Gastroesophageal sphincter (tissue), 4 donors: ENCODE measurements at regions not wholly inside any gene's neighbourhood (a gene's known extent, or its start where the extent isn't known, plus 50 kb on each side); places are given as distances from the start of the nearest gene placed in this dataset.

ENCODE experiments used
- ATAC-seq: fragments of 150-250 bp; one replicate; pipeline ENCODE4 v1.9.1; 2016; ENCODE audit warnings: mild to moderate bottlenecking, moderate library complexity
- H3K27ac ChIP-seq, 4 donors: fragments of 200-600 bp; sonication (generic) in 3 of 4; 1 replicate in 3 of 4; 2 replicates in 1 of 4; pipeline ENCODE4 v1.5.1; 2016 to 2019
- H3K27me3 ChIP-seq: fragments of 200-600 bp; sonication (generic); one replicate; pipeline ENCODE4 v1.5.1; 2019
- H3K36me3 ChIP-seq, 2 donors: fragments of 200-600 bp; sonication (generic); one replicate each; pipeline ENCODE4 v1.5.1; 2019; ENCODE audit warnings: control low read depth in 1 of 2
- H3K4me1 ChIP-seq, 3 donors: fragments of 200-600 bp; sonication (generic); 1 replicate in 2 of 3; 2 replicates in 1 of 3; pipeline ENCODE4 v1.5.1; 2016 to 2019; ENCODE audit warnings: control low read depth in 2 of 3
- H3K4me3 ChIP-seq, 2 donors: fragments of 200-600 bp; sonication (generic); one replicate each; pipeline ENCODE4 v1.5.1; 2019; ENCODE audit warnings: mild to moderate bottlenecking in 1 of 2, moderate library complexity in 1 of 2
- H3K9me3 ChIP-seq, 3 donors: fragments of 200-600 bp; sonication (generic); one replicate each; pipeline ENCODE4 v1.5.1; 2017 to 2019; ENCODE audit warnings: control low read depth in 2 of 3
- CTCF ChIP-seq, 4 experiments: fragments of 200-600 bp in 2 of 4; fragments of 450-650 bp in 2 of 4; sonication (generic) in 1 of 4; IDR thresholded peaks; one replicate each; pipeline ENCODE4 v1.5.1; 2017 to 2019; ENCODE audit warnings: antibody characterized with exemption in 4 of 4, mild to moderate bottlenecking in 2 of 4, moderate library complexity in 2 of 4
- EP300 ChIP-seq: sonication (generic); formaldehyde crosslinking; IDR thresholded peaks from one replicate; pipeline ENCODE4 v1.6.1; 2017; ENCODE audit warnings: antibody characterized with exemption, mild to moderate bottlenecking
- POLR2A ChIP-seq, 2 donors: fragments of 450-650 bp; IDR thresholded peaks; one replicate each; pipeline ENCODE4 v1.6.1; 2017; ENCODE audit warnings: antibody characterized with exemption in 2 of 2, mild to moderate bottlenecking in 2 of 2, moderate library complexity in 1 of 2
- POLR2AphosphoS5 ChIP-seq: sonication (generic); formaldehyde crosslinking; IDR thresholded peaks from one replicate; pipeline ENCODE4 v1.6.1; 2017; ENCODE audit warnings: antibody characterized with exemption
- WGBS, 2 donors: methylation state at CpG; one replicate each; pipeline ENCODE4 v1.1.5; 2018; ENCODE audit warnings: low coverage in 1 of 2; 5-methylcytosine and 5-hydroxymethylcytosine counted together

DNA sequence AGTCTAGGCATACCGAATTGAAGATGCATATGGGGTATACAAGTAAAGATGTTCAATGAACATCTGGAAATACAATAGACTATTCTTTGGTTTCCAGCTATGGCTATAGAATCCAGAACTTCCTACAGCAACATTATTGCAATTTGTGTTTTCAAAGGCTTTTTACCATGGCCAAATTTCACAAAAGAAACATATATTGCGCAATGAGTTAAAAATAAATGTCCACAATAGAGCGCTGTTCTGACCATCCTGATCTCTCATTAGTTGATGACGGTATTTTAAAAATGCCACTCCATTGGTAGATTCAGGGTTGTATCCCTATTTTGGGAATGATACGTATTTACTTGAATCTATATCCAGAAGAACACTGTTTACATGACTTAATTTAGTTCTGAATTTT, 139.2 kb downstream of the LINC00632 start:
- TF ChIP-seq POLR2AphosphoS5 (no peak), CTCF (IDR thresholded peaks at IDR 0.05) (no peak), POLR2A (IDR thresholded peaks at IDR 0.05) (no peak), EP300 (no peak)
- ATAC-seq = no peak
- 92 to 94% methylated on average over 5 of the region's 5 CpGs for WGBS, 2 donors
- H3K27me3 ChIP-seq = no peaks in the 10 kb centered on the region
- H3K4me3 ChIP-seq = no peak overlapping the region
- H3K9me3 ChIP-seq = no peaks in the 10 kb centered on the region
- no peaks in the 10 kb centered on the region for H3K4me1 ChIP-seq
- H3K36me3 ChIP-seq = no peaks in the 10 kb centered on the region
- H3K27ac ChIP-seq = no peak overlapping the region

DNA sequence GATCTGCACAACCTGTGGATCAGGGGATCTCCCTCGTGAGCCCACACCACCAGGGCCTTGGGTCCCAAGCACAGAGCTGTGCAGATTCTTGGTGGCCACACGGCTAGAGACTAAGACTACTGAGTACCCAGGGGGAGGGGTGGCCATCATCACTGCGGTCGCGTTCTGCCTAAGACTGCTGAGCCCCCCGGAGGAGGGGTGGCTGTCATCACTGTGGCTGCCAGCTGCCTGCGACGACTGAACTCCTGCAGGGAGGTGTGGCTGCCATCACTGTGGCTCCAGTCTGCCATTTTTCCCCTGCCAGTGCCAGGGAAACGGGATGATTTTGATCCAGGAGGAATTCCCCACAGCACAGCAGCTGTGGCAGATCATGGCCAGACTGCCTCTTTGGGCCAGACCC, 141.7 kb upstream of the SPANXB1 start:
- WGBS, 2 donors = no CpG with 5 or more reads among the region's 9 CpGs
- H3K4me3 ChIP-seq = no peak overlapping the region
- no peak overlapping the region for H3K27ac ChIP-seq
- ATAC-seq = no peak
- H3K27me3 ChIP-seq = no peaks in the 10 kb centered on the region
- no peaks in the 10 kb centered on the region for H3K9me3 ChIP-seq
- TF ChIP-seq POLR2AphosphoS5 (no peak), CTCF (IDR thresholded peaks at IDR 0.05) (no peak), EP300 (no peak), POLR2A (IDR thresholded peaks at IDR 0.05) (no peak)
- H3K36me3 ChIP-seq = no peaks in the 10 kb centered on the region
- H3K4me1 ChIP-seq = no peaks in the 10 kb centered on the region

GRCh38 chrX:140866446-140866845, 135.9 kb upstream of the SPANXB1 start:
- 40 to 50% methylated on average over 1 of the region's 1 CpG for WGBS, 2 donors
- ATAC-seq = no peak
- no peak overlapping the region for H3K4me3 ChIP-seq

GRCh38 chrX:140912606-140913005, 89.8 kb upstream of the SPANXB1 start:
- H3K4me3 ChIP-seq = no peak overlapping the region

More at GRCh38 chrX:140866446-140866845, 135.9 kb upstream of the SPANXB1 start:
- Histone ChIP-seq H3K36me3 (no peaks in the 10 kb centered on the region), H3K4me1 (no peaks in the 10 kb centered on the region), H3K27ac (no peak overlapping the region), H3K9me3 (no peaks in the 10 kb centered on the region), H3K27me3 (no peaks in the 10 kb centered on the region)
- TF ChIP-seq POLR2AphosphoS5 (no peak), EP300 (no peak), CTCF (IDR thresholded peaks at IDR 0.05) (no peak), POLR2A (IDR thresholded peaks at IDR 0.05) (no peak)

More at GRCh38 chrX:140912606-140913005, 89.8 kb upstream of the SPANXB1 start:
- H3K27ac ChIP-seq = no peak overlapping the region
- no peaks in the 10 kb centered on the region for H3K36me3 ChIP-seq
- TF ChIP-seq EP300 (no peak), CTCF (IDR thresholded peaks at IDR 0.05) (no peak), POLR2A (IDR thresholded peaks at IDR 0.05) (no peak), POLR2AphosphoS5 (no peak)
- no peaks in the 10 kb centered on the region for H3K4me1 ChIP-seq
- H3K9me3 ChIP-seq = no peaks in the 10 kb centered on the region
- no peaks in the 10 kb centered on the region for H3K27me3 ChIP-seq
- no peak for ATAC-seq
